ENCODE measurements at regions not wholly inside any gene's neighbourhood (a gene's known extent, or its start where the extent isn't known, plus 50 kb on each side); places are given as distances from the start of the nearest gene placed in this dataset.

GRCh38 chr10:131010965-131011575 is 300.5 kb downstream of the TCERG1L start:
- Mint-ChIP-seq H3K4me1 (no peaks in the 10 kb centered on the region), H3K36me3 (ENCODE audit: low read depth) (no peaks in the 10 kb centered on the region), H3K4me3 (no peak overlapping the region), H3K9me3 (no peaks in the 10 kb centered on the region), H3K27ac (ENCODE audit: unreplicated experiment) (no peak overlapping the region), H3K27me3 (ENCODE audit: low read depth) (peaks cover 13% of the 10 kb centered on the region)
- TF ChIP-seq CTCF (conservative IDR thresholded peaks at IDR 0.05), result no peak
- DNase-seq (ENCODE audit: low read depth, low spot score), result no peak

GRCh38 chr10:131011936-131012640 is 299.4 kb downstream of the TCERG1L start:
- no peak for DNase-seq (ENCODE audit: low read depth, low spot score)
- Mint-ChIP-seq H3K27me3 (ENCODE audit: low read depth) (peaks cover 13% of the 10 kb centered on the region), H3K36me3 (ENCODE audit: low read depth) (no peaks in the 10 kb centered on the region), H3K4me1 (no peaks in the 10 kb centered on the region), H3K27ac (ENCODE audit: unreplicated experiment) (no peak overlapping the region), H3K9me3 (no peaks in the 10 kb centered on the region), H3K4me3 (no peak overlapping the region)
- TF ChIP-seq CTCF (conservative IDR thresholded peaks at IDR 0.05), result no peak

- H3K36me3 Mint-ChIP-seq (ENCODE audit: low read depth), result no peaks in the 10 kb centered on the region
- H3K4me3 Mint-ChIP-seq, result no peak overlapping the region
These were observed 298.9 kb downstream of the TCERG1L start for GRCh38 chr10:131012641-131012985.

GRCh38 chr10:131013281-131013912 is 298.1 kb downstream of the TCERG1L start:
- no peaks in the 10 kb centered on the region for H3K9me3 Mint-ChIP-seq
- no peaks in the 10 kb centered on the region for H3K4me1 Mint-ChIP-seq
- H3K27me3 Mint-ChIP-seq (ENCODE audit: low read depth), result peaks cover 10% of the 10 kb centered on the region
- H3K27ac Mint-ChIP-seq (ENCODE audit: unreplicated experiment), result no peak overlapping the region
- no peak for TF ChIP-seq CTCF (conservative IDR thresholded peaks at IDR 0.05)
- H3K36me3 Mint-ChIP-seq (ENCODE audit: low read depth), result no peaks in the 10 kb centered on the region
- no peak overlapping the region for H3K4me3 Mint-ChIP-seq
- no peak for DNase-seq (ENCODE audit: low read depth, low spot score)

More at GRCh38 chr10:131012641-131012985, 298.9 kb downstream of the TCERG1L start:
- H3K9me3 Mint-ChIP-seq, result no peaks in the 10 kb centered on the region
- TF ChIP-seq CTCF (conservative IDR thresholded peaks at IDR 0.05), result no peak
- no peak overlapping the region for H3K27ac Mint-ChIP-seq (ENCODE audit: unreplicated experiment)
- DNase-seq (ENCODE audit: low read depth, low spot score), result no peak
- H3K4me1 Mint-ChIP-seq, result no peaks in the 10 kb centered on the region
- peaks cover 10% of the 10 kb centered on the region for H3K27me3 Mint-ChIP-seq (ENCODE audit: low read depth)

GRCh38 chr10:131014271-131014670 is 297.2 kb downstream of the TCERG1L start:
- Mint-ChIP-seq H3K27me3 (ENCODE audit: low read depth) (peaks cover 3% of the 10 kb centered on the region), H3K27ac (ENCODE audit: unreplicated experiment) (no peak overlapping the region), H3K4me1 (peaks cover 3% of the 10 kb centered on the region), H3K36me3 (ENCODE audit: low read depth) (no peaks in the 10 kb centered on the region), H3K9me3 (no peaks in the 10 kb centered on the region), H3K4me3 (no peak overlapping the region)
- no peak for DNase-seq (ENCODE audit: low read depth, low spot score)
- no peak for TF ChIP-seq CTCF (conservative IDR thresholded peaks at IDR 0.05)

Measured in neural crest cell (in vitro differentiated cells).